ENCODE measurements at regions not wholly inside any gene's neighbourhood (a gene's known extent, or its start where the extent isn't known, plus 50 kb on each side); places are given as distances from the start of the nearest gene placed in this dataset.

DNA sequence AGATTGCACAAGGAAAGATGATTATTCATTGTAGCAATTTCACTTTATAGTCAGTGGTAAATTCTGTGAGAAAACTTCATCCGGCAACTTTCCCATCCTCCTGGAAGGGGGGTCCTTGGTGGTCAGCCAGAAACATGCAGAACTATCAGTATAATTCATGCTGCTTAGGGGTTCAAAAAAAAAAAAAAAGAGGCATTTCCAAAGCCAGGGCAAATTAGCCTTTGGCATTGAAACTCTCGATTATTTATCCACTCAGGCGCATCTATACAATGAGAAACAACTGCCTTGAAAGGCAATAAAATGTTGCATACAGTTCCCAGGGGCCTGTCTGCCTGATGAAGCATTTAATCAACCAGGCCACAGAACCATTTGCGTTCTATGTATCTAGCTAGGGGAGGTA, 263.3 kb downstream of the TMEM167A start:
- TF ChIP-seq CTCF (IDR thresholded peaks at IDR 0.05; ENCODE audit: low read depth, low read length), result no peak
- H3K4me3 ChIP-seq (ENCODE audit: low read depth, low read length), result no peak overlapping the region

DNA sequence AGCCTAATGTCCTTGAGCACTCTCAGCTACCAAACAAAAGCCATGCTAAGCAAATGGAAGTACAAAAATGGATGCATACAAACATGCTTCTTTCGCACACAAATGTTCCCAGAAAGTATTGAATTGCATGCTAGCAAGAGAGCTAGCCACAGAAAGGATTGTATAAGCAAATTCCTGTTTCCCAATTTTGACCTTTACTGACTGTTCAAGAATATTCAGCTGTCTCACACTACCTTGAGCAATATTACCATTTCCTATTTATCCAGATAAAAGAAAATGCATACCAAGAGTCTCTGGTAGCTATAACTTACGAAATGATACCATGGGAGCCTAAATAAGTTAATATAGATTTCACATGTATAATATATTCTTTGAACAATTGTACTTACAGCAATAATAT, 264.6 kb downstream of the TMEM167A start:
- no peak overlapping the region for H3K4me3 ChIP-seq (ENCODE audit: low read depth, low read length)
- no peak for TF ChIP-seq CTCF (IDR thresholded peaks at IDR 0.05; ENCODE audit: low read depth, low read length)

DNA sequence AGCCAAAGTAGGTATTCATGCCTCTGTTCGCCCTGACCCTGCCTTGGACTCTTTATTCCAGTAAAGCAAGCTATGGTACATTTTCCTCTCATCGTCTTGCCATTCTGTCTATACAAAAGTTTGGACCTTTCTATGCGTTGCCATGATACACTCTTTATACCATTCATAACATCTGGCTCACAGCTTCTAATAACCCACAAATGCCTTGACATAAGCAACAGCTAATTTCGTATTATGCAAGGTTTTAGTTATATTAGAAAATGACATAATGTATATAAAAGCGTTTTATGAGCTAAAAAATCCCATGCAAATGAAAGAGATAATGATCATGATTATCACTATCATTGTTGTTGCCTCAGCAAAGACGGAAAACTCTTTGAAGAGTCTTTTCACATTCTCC, 265.7 kb downstream of the TMEM167A start:
- TF ChIP-seq CTCF (IDR thresholded peaks at IDR 0.05; ENCODE audit: low read depth, low read length), result no peak

DNA sequence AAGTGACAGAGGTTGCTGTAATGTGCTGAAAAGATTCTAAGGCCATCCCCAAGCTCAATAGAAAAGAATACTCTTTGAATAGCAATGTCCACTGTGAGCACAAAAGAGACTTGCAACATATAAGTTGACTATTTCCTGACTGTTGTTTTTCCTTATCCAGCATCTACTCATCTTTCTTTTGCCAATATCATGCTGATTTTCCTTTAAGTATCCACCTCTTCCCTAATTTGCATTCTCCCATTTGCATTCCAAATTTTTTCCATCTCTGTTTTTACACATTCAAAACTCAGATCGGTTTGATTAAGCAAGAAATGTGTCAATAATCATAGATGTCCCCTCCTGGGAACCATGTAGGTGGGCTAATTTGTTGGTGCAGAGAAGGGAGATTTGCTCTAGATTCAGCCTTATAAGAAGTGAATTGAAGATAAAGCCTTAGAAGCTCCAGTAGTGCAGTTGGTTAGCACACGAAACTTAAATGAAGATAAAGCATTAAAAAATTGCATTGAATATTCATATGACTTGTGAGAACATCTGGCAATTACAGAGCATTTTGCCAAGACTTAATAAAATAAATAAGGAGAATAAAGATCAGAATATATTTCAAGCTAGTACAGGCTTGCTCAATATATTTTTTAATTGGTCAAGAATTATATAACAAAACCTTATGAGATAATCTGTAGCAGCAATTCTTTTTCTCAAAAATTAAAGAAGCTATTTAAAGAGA, 267.6 kb downstream of the TMEM167A start:
- H3K4me3 ChIP-seq (ENCODE audit: low read depth, low read length), result no peak overlapping the region
- no peak for TF ChIP-seq CTCF (IDR thresholded peaks at IDR 0.05; ENCODE audit: low read depth, low read length)

More for the DNA sequence above, 265.7 kb downstream of the TMEM167A start:
- no peak overlapping the region for H3K4me3 ChIP-seq (ENCODE audit: low read depth, low read length)

- H3K4me3 ChIP-seq (ENCODE audit: low read depth, low read length), result no peak overlapping the region
- no peak for TF ChIP-seq CTCF (IDR thresholded peaks at IDR 0.05; ENCODE audit: low read depth, low read length)
Observed at GRCh38 chr5:82808960-82809359, 268.2 kb downstream of the TMEM167A start.

- H3K4me3 ChIP-seq (ENCODE audit: low read depth, low read length), result no peak overlapping the region
- no peak for TF ChIP-seq CTCF (IDR thresholded peaks at IDR 0.05; ENCODE audit: low read depth, low read length)
Observed at GRCh38 chr5:82807021-82807420, 270.2 kb downstream of the TMEM167A start.

GRCh38 chr5:82806513-82806912, 270.7 kb downstream of the TMEM167A start:
- H3K4me3 ChIP-seq (ENCODE audit: low read depth, low read length), result no peak overlapping the region
- TF ChIP-seq CTCF (IDR thresholded peaks at IDR 0.05; ENCODE audit: low read depth, low read length), result no peak
